NCI-H1930 (cell line): ENCODE measurements at regions not wholly inside any gene's neighbourhood (a gene's known extent, or its start where the extent isn't known, plus 50 kb on each side); places are given as distances from the start of the nearest gene placed in this dataset.
A peak's percentile ranks its signal among the peaks of the same experiment; 100 is the strongest.

Experiments used
- DNase-seq, 2 experiments: peaks; one replicate each; lab custom pipeline; 2025; lab: John Stamatoyannopoulos, UW

DNA sequence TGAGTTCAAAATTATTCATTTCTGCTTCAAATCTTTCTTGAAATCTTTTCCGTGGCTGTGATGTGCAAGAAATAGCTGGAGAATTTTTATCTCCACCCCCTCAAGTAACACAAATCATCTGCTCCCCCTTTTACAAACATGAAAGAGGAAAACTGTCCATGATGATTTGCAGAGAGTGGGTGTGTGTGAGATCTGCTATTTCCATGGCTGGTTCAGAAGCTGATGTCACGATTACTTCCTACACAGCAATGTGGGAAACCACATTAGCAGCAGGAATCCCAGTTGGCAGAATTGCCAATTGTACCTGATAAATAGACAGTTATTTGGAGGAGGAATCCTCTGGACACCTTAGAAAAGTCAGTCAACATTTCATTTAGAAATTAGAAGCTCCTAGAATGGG is 75.2 kb upstream of the GRM7 start:
- DNase-seq, result no peak

GRCh38 chr3:6791161-6791560 is 69.8 kb upstream of the GRM7 start:
- DNase-seq, result no peak

DNA sequence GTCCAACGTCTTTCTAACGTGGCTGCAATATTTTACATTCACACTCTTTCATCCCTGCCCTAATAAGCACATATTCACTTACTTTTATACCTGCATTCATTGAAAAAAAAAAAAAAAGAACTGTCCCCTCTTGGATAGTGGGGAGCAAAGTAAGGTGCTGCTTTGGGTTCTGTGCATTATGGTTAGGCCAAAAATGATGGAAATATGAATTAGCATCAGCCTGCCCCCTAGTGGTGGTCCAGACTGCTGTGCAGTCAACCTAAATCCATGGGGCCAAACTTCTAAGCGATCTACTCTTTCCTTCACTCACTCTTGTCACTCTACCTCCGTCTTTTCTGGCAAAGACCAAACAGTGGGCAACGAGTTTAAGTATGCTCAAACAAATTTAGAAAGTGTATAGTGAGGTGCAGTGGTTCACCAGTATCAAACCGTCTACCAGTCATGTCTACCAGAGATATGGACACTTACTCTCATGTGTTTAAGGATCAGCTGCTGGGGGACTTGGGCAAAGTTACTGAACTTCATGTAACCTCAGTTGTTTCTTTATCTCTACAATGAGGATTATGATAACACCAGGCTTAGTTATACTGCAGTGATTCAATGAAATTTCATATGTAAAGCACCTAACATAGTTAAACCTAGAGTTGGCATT is 61.5 kb upstream of the GRM7 start:
- DNase-seq, result no peak

DNA sequence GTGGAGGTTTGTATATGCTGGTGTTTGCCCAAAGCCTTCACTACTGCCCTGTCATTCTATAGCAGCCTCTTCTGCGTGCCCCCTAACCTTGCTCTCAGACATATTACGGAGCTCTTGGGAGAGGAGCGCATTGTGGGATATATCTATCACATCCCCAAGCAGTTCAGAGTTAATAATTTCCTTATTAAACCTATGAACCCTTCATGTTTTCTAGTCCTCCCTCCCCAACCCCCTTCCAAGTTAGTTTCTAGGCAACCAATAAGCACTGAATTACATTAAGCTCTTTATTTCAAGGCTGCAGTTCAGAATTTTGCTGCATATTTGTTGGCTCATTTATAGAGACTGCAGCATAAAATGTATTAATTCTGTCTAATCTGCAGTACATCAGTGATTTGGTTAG is 57.3 kb upstream of the GRM7 start:
- no peak for DNase-seq

DNA sequence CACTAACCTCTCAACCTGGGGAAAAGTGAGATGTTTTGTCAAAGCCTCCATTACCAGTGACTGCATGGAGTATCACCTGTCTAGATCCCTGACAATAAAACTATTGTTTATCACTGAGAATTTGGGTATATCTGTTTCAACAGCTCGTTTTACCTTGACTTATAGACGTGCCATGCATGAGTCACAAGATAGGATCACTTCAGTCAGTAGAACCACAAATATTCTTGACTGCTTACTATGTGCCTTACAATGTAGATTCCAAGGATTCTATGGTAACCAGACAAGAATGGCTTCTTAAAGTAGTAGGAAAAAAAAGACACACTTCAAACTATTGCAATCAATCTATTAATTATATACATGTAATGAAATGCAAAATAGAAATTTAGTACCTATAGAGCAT is 55.7 kb upstream of the GRM7 start:
- no peak for DNase-seq

DNA sequence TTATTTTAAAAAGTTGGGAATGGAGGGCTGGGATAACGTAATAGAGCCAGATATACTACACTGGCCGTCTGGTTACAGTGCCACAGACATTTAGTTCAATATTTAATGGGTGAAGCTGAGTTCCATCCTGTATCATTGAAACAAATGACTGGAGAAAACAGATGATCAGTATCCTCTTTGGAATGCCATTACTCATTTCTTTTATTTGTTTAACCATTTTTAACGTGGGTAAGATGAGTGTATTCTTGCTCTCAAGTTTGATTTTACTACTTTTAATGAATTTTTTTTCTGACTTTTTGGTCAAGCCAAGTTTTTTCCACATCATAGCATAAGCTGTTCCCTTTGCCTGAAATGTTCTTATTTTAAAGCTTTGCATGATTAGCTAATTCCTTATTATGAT is 53.9 kb upstream of the GRM7 start:
- DNase-seq, result no peak

DNA sequence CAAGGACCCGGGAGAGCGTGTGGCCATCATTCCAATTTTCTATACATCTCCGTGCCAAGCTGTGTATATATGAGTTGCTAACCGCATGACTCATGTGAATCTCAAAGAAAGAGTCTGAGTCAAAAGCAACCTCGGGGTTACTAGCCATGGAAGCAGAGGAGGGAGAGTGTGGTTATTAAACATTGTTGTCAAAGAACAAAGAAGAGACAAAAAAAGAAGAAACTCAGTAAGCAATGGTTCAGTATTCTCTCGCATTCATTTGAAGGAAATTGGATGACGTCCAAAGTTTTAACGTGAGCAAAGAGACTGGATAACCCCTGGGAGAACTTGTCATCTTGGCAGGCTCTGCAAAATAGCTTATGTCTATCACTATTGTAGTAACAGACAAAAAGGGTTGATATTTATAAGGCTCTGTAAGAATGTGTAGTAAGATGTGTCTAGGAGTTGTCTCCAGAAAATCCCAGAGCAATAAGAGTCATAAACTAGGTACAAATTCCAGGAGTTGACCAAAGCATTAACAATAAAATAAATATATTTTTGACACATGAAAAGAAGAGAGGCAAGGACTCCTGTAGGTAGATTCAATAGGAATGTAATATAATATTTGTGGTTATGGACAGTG is 52.8 kb upstream of the GRM7 start:
- peak in 1 of 2 experiments; percentile 21 for DNase-seq

DNA sequence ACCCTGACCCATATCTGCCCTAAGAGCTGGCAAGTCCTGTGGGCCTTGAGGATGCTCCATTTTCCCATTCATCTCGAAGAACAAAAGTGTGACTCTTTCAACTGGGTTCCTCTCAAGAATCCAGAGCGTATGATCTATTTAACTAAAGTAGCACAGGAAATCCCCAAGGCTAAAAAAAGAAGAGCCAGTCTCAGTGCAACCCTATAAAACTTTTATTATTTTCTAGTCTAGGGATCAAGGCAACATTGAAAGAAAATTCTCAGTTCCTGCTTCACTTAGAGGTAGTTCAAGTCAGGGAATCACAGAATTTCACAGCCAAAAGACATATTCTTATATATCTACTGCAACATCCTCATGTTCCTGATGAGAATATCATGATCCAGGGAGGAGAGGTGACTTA is 51.6 kb upstream of the GRM7 start:
- no peak for DNase-seq
